Bronchial epithelial cell (primary cell): ENCODE measurements at regions not wholly inside any gene's neighbourhood (a gene's known extent, or its start where the extent isn't known, plus 50 kb on each side); places are given as distances from the start of the nearest gene placed in this dataset.

Experiments used
- DNase-seq: peaks from one replicate; pipeline ENCODE4 v3.0.0-alpha.2; 2010; ENCODE audit warnings: low read depth
- FAIRE-seq: peaks from 2 replicates; lab custom pipeline; 2011; peaks lifted over from hg19 to GRCh38; lab: Jason Lieb, UNC
- H3K27me3 ChIP-seq: 2 replicates; pipeline ENCODE4 v1.5.1; 2011; ENCODE audit warnings: low read length; ENCODE audit not compliant: control insufficient read depth, insufficient read depth
- H3K36me3 ChIP-seq: 2 replicates; pipeline ENCODE4 v1.5.1; 2011; ENCODE audit warnings: low read length; ENCODE audit not compliant: control insufficient read depth, insufficient read depth
- H3K4me3 ChIP-seq: 2 replicates; pipeline ENCODE4 v1.5.1; 2011; ENCODE audit warnings: mild to moderate bottlenecking, low read depth, low read length, control low read depth
- CTCF ChIP-seq: IDR thresholded peaks from 2 replicates; pipeline ENCODE4 v1.5.1; 2011; ENCODE audit warnings: mild to moderate bottlenecking, moderate library complexity, low read length, control low read depth, inconsistent platforms; ENCODE audit not compliant: insufficient read depth, severe bottlenecking

GRCh38 chr5:19143935-19144334 lies 844.1 kb downstream of the CDH18 start:
- no peaks in the 10 kb centered on the region for H3K36me3 ChIP-seq
- FAIRE-seq (no peak), DNase-seq (no peak)
- H3K4me3 ChIP-seq, result no peak overlapping the region
- TF ChIP-seq CTCF, result no peak
- H3K27me3 ChIP-seq, result no peaks in the 10 kb centered on the region

- DNase-seq, result no peak
- no peak for TF ChIP-seq CTCF
- no peaks in the 10 kb centered on the region for H3K27me3 ChIP-seq
- no peak overlapping the region for H3K4me3 ChIP-seq
- FAIRE-seq, result no peak
- no peaks in the 10 kb centered on the region for H3K36me3 ChIP-seq
Measured at GRCh38 chr5:19169426-19169825, 818.6 kb downstream of the CDH18 start.

- H3K36me3 ChIP-seq, result no peaks in the 10 kb centered on the region
- FAIRE-seq (no peak), DNase-seq (no peak)
- no peaks in the 10 kb centered on the region for H3K27me3 ChIP-seq
- no peak overlapping the region for H3K4me3 ChIP-seq
- no peak for TF ChIP-seq CTCF
Measured at GRCh38 chr5:19172926-19173470, 815.0 kb downstream of the CDH18 start.

GRCh38 chr5:19175776-19176570 lies 812.0 kb downstream of the CDH18 start:
- no peak for TF ChIP-seq CTCF
- FAIRE-seq, result no peak
- no peak overlapping the region for H3K4me3 ChIP-seq
- no peaks in the 10 kb centered on the region for H3K36me3 ChIP-seq
- H3K27me3 ChIP-seq, result no peaks in the 10 kb centered on the region
- DNase-seq, result no peak

GRCh38 chr5:19179571-19179970 lies 808.4 kb downstream of the CDH18 start:
- FAIRE-seq (no peak), DNase-seq (peak; percentile 3)
- H3K36me3 ChIP-seq, result no peaks in the 10 kb centered on the region
- H3K4me3 ChIP-seq, result no peak overlapping the region
- no peak for TF ChIP-seq CTCF
- no peaks in the 10 kb centered on the region for H3K27me3 ChIP-seq
